Fibroblast of lung (primary cell): ENCODE measurements at regions not wholly inside any gene's neighbourhood (a gene's known extent, or its start where the extent isn't known, plus 50 kb on each side); places are given as distances from the start of the nearest gene placed in this dataset.

ENCODE experiments used
- DNase-seq, 2 donors: peaks; one replicate each; pipeline versions ENCODE4 v3.0.0 to v3.0.0-alpha.2; 2010; ENCODE audit warnings: low read depth in 2 of 2
- H2AFZ ChIP-seq: 2 replicates; pipeline ENCODE4 v1.5.1; 2012; ENCODE audit warnings: low read length, control low read depth, inconsistent platforms
- H3K27ac ChIP-seq: 2 replicates; pipeline ENCODE4 v1.5.1; 2011; ENCODE audit warnings: low read length, control low read depth; ENCODE audit not compliant: insufficient read depth
- H3K27me3 ChIP-seq: 2 replicates; pipeline ENCODE4 v1.5.1; 2011; ENCODE audit warnings: mild to moderate bottlenecking, low read length; ENCODE audit not compliant: control insufficient read depth, insufficient read depth
- H3K36me3 ChIP-seq: 2 replicates; pipeline ENCODE4 v1.5.1; 2011; ENCODE audit warnings: low read length; ENCODE audit not compliant: control insufficient read depth, insufficient read depth
- H3K4me1 ChIP-seq: 2 replicates; pipeline ENCODE4 v1.5.1; 2011; ENCODE audit warnings: low read length; ENCODE audit not compliant: control insufficient read depth, insufficient read depth; ENCODE audit errors: extremely low read depth
- H3K4me2 ChIP-seq: 2 replicates; pipeline ENCODE4 v1.5.1; 2011; ENCODE audit warnings: low read length, control low read depth; ENCODE audit not compliant: insufficient read depth; ENCODE audit errors: extremely low read depth
- H3K4me3 ChIP-seq, 4 experiments: fragments of 200-600 bp in 1 of 4; sonication (generic) in 1 of 4; replicated peaks in 1 of 4; 2 replicates each; pipeline ENCODE4 v1.5.1; 2011 to 2016; ENCODE audit warnings: low read length in 4 of 4, low read depth in 3 of 4, mild to moderate bottlenecking in 3 of 4, control low read depth in 2 of 4, inconsistent platforms in 1 of 4, mixed read lengths in 1 of 4; ENCODE audit not compliant: insufficient read depth in 1 of 4; ENCODE audit errors: control extremely low read depth in 1 of 4
- H3K79me2 ChIP-seq: 2 replicates; pipeline ENCODE4 v1.5.1; 2012; ENCODE audit warnings: mild to moderate bottlenecking, low read length, inconsistent platforms; ENCODE audit not compliant: control insufficient read depth, insufficient read depth
- H3K9ac ChIP-seq: 2 replicates; pipeline ENCODE4 v1.5.1; 2011; ENCODE audit warnings: mild to moderate bottlenecking, low read length, control low read depth; ENCODE audit not compliant: insufficient read depth
- H3K9me3 ChIP-seq: 2 replicates; pipeline ENCODE4 v1.5.1; 2012; ENCODE audit warnings: low read depth, low read length; ENCODE audit not compliant: control insufficient read depth, insufficient read depth
- H4K20me1 ChIP-seq: 2 replicates; pipeline ENCODE4 v1.5.1; 2011; ENCODE audit warnings: low read length; ENCODE audit not compliant: control insufficient read depth, insufficient read depth; ENCODE audit errors: extremely low read depth
- CTCF ChIP-seq, 2 donors: IDR thresholded peaks in 1 of 2; conservative IDR thresholded peaks in 1 of 2; 1 replicate in 1 of 2; 2 replicates in 1 of 2; pipeline ENCODE4 v1.5.1; 2011 to 2012; ENCODE audit warnings: low read length in 2 of 2, control low read depth in 1 of 2, inconsistent platforms in 1 of 2, low read depth in 1 of 2, mild to moderate bottlenecking in 1 of 2
- EZH2 ChIP-seq: IDR thresholded peaks from 2 replicates; pipeline ENCODE4 v1.5.1; 2012; ENCODE audit warnings: low read length, control low read depth, mild to moderate bottlenecking; ENCODE audit errors: missing control alignments

GRCh38 chr5:104800440-104801048, 1238.0 kb upstream of the NUDT12 start:
- Histone ChIP-seq H3K36me3 (no peaks in the 10 kb centered on the region), H3K79me2 (no peaks in the 10 kb centered on the region), H3K27me3 (no peaks in the 10 kb centered on the region), H3K9me3 (no peaks in the 10 kb centered on the region), H4K20me1 (no peaks in the 10 kb centered on the region), H2AFZ (no peak overlapping the region), H3K9ac (no peak overlapping the region), H3K4me3 (no peak overlapping the region), H3K4me1 (no peaks in the 10 kb centered on the region), H3K27ac (no peak overlapping the region), H3K4me2 (no peak overlapping the region)
- TF ChIP-seq CTCF (conservative IDR thresholded peaks at IDR 0.05 in 1 of 2, IDR thresholded peaks at IDR 0.05 in 1 of 2; ENCODE audit: low read depth in 1 of 2, low read length in 2 of 2): no peak
- TF ChIP-seq EZH2: no peak
- DNase-seq: no peak

GRCh38 chr5:104793755-104794080, 1231.1 kb upstream of the NUDT12 start:
- no peaks in the 10 kb centered on the region for H3K4me1 ChIP-seq
- no peak overlapping the region for H3K4me3 ChIP-seq
- no peaks in the 10 kb centered on the region for H4K20me1 ChIP-seq
- H3K36me3 ChIP-seq: no peaks in the 10 kb centered on the region
- no peak overlapping the region for H3K9ac ChIP-seq
- no peak overlapping the region for H3K27ac ChIP-seq
- no peaks in the 10 kb centered on the region for H3K79me2 ChIP-seq
- TF ChIP-seq EZH2 (no peak), CTCF (conservative IDR thresholded peaks at IDR 0.05 in 1 of 2, IDR thresholded peaks at IDR 0.05 in 1 of 2; ENCODE audit: low read depth in 1 of 2, low read length in 2 of 2) (no peak)
- no peak for DNase-seq
- no peaks in the 10 kb centered on the region for H3K9me3 ChIP-seq
- no peak overlapping the region for H3K4me2 ChIP-seq
- no peak overlapping the region for H2AFZ ChIP-seq
- H3K27me3 ChIP-seq: no peaks in the 10 kb centered on the region

DNA sequence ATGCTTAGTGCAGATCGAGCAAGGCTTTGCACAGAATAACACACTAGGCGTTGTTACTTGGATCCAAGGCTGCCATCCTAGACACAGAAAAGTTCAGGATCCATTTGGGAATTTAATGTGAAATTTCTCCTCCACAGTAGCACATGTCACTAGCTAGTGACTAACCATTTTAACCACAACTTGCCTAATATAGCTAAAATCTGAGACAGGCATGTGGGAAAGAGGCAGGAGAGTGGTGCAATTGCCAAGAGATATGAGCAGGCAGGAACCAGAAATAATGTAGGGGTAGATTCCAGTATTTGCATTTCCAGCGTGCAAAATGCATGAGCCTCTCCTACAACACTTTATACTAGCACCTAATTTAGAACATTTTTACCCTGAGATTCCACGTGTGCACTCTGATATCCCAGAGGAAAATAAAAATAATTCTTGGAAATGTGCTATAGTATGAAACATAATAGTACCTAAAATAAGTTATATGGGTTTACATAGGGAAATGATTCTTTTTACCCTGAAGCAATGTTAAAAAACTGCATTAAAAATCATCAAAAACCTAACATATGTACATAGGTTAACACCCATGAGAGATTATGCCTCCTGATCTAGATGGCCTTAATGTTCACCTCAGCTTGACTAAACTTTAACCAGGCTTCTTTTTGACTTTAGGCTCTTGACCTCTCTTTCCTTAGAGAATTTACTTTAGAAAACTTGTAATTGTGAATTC, 1230.6 kb upstream of the NUDT12 start:
- TF ChIP-seq CTCF (conservative IDR thresholded peaks at IDR 0.05 in 1 of 2, IDR thresholded peaks at IDR 0.05 in 1 of 2; ENCODE audit: low read depth in 1 of 2, low read length in 2 of 2) (no peak), EZH2 (no peak)

More for the DNA sequence above, 1230.6 kb upstream of the NUDT12 start:
- no peak overlapping the region for H3K4me3 ChIP-seq
- no peak overlapping the region for H2AFZ ChIP-seq
- H3K4me2 ChIP-seq: no peak overlapping the region
- no peaks in the 10 kb centered on the region for H3K27me3 ChIP-seq
- no peaks in the 10 kb centered on the region for H4K20me1 ChIP-seq
- no peaks in the 10 kb centered on the region for H3K9me3 ChIP-seq
- no peaks in the 10 kb centered on the region for H3K4me1 ChIP-seq
- no peaks in the 10 kb centered on the region for H3K79me2 ChIP-seq
- peak; percentile 58 to 68 for DNase-seq
- H3K9ac ChIP-seq: no peak overlapping the region
- H3K27ac ChIP-seq: no peak overlapping the region
- no peaks in the 10 kb centered on the region for H3K36me3 ChIP-seq
